OCI-LY1 (cell line): ENCODE measurements at regions not wholly inside any gene's neighbourhood (a gene's known extent, or its start where the extent isn't known, plus 50 kb on each side); places are given as distances from the start of the nearest gene placed in this dataset.

Experiments used
- H2AFZ ChIP-seq: fragments of 200-600 bp; sonication (generic), shearing (Covaris generic); 2 replicates; pipeline ENCODE4 v1.6.0; 2014; ENCODE audit warnings: antibody characterized with exemption, mild to moderate bottlenecking, low read length
- H3F3A ChIP-seq: fragments of 200-600 bp; sonication (generic), shearing (Covaris generic); 2 replicates; pipeline ENCODE4 v1.6.0; 2014; ENCODE audit warnings: mild to moderate bottlenecking, antibody characterized with exemption, low read length, moderate library complexity; ENCODE audit not compliant: insufficient read depth
- H3K27ac ChIP-seq: fragments of 200-600 bp; sonication (generic); 2 replicates; pipeline ENCODE4 v1.5.1; 2014; ENCODE audit warnings: low read length, mixed run types, mild to moderate bottlenecking, low read depth; ENCODE audit not compliant: poor library complexity, severe bottlenecking
- H3K27me3 ChIP-seq: fragments of 200-600 bp; sonication (generic); 2 replicates; pipeline ENCODE4 v1.6.0; 2014; ENCODE audit warnings: antibody characterized with exemption, mild to moderate bottlenecking, low read length, moderate library complexity; ENCODE audit not compliant: insufficient read depth
- H3K36me3 ChIP-seq: fragments of 200-600 bp; sonication (generic); 2 replicates; pipeline ENCODE4 v1.6.1; 2014; ENCODE audit warnings: mild to moderate bottlenecking, antibody characterized with exemption, low read length, moderate library complexity, mixed read lengths; ENCODE audit not compliant: insufficient read depth
- H3K4me1 ChIP-seq: fragments of 200-600 bp; sonication (generic); 2 replicates; pipeline ENCODE4 v1.5.1; 2014; ENCODE audit warnings: mild to moderate bottlenecking, low read length, moderate library complexity; ENCODE audit not compliant: insufficient read depth, severe bottlenecking
- H3K4me2 ChIP-seq: fragments of 200-600 bp; sonication (generic), shearing (Covaris generic); 2 replicates; pipeline ENCODE4 v1.6.1; 2014; ENCODE audit warnings: low read length
- H3K4me3 ChIP-seq: fragments of 200-600 bp; sonication (generic); 2 replicates; pipeline ENCODE4 v1.5.1; 2014; ENCODE audit warnings: low read length, low read depth, mild to moderate bottlenecking, mixed read lengths; ENCODE audit not compliant: poor library complexity, severe bottlenecking
- H3K79me2 ChIP-seq: fragments of 200-600 bp; shearing (Covaris generic); 2 replicates; pipeline ENCODE4 v1.6.1; 2016; ENCODE audit warnings: mixed run types, low read length, mixed read lengths; ENCODE audit not compliant: insufficient read depth
- H3K9ac ChIP-seq: fragments of 200-600 bp; sonication (generic), shearing (Covaris generic); 2 replicates; pipeline ENCODE4 v1.6.1; 2014; ENCODE audit warnings: mild to moderate bottlenecking, low read length, mixed read lengths
- H3K9me2 ChIP-seq: fragments of 200-600 bp; sonication (generic), shearing (Covaris generic); 2 replicates; pipeline ENCODE4 v1.6.1; 2014; ENCODE audit warnings: low read depth, mild to moderate bottlenecking, low read length, mixed read lengths
- H3K9me3 ChIP-seq: fragments of 200-600 bp; shearing (Covaris generic); 2 replicates; pipeline ENCODE4 v1.6.1; 2014; ENCODE audit warnings: low read length, mixed read lengths
- H4K20me1 ChIP-seq: fragments of 200-600 bp; sonication (generic), shearing (Covaris generic); 2 replicates; pipeline ENCODE4 v1.6.0; 2016; ENCODE audit warnings: mild to moderate bottlenecking, low read length; ENCODE audit not compliant: insufficient read depth
- CTCF ChIP-seq: fragments of 200-600 bp; sonication (generic), shearing (Covaris generic); IDR thresholded peaks from 2 replicates; pipeline ENCODE4 v1.5.1; 2017; ENCODE audit warnings: mild to moderate bottlenecking, antibody characterized with exemption, low read length, moderate library complexity, mixed read lengths
- EZH2 ChIP-seq: fragments of 200-600 bp; sonication (generic), shearing (Covaris generic); IDR thresholded peaks from 2 replicates; pipeline ENCODE4 v1.8.0; 2017; ENCODE audit warnings: borderline replicate concordance, mixed run types, mild to moderate bottlenecking, antibody characterized with exemption, low read length, moderate library complexity, mixed read lengths

DNA sequence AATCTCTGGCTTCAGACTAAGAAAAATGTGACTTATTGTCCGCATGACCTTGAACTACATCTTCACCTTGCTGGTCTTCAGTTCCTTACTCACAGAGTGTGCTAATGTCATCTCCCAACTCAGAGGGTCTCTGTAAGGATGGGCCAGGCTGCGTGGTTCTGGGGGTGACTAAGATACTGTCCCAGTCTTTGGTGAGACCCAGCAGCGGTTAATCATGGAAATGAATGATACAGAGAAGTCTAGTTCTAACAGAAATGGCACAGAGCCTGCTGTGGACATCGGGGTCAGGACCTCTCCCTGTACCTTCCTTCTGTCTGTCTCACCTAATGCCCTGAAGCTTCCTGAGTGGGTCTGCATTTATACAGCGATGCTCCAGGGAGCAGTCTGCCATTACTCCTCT lies 662.7 kb upstream of the HS6ST1 start:
- H3K27ac ChIP-seq, result no peak overlapping the region
- no peak for TF ChIP-seq EZH2
- no peak for TF ChIP-seq CTCF
- no peaks in the 10 kb centered on the region for H3K9me3 ChIP-seq
- no peaks in the 10 kb centered on the region for H3K4me1 ChIP-seq
- no peak overlapping the region for H3K9ac ChIP-seq
- no peaks in the 10 kb centered on the region for H3K27me3 ChIP-seq
- H3F3A ChIP-seq, result no peaks in the 10 kb centered on the region
- no peaks in the 10 kb centered on the region for H4K20me1 ChIP-seq
- H3K9me2 ChIP-seq, result no peaks in the 10 kb centered on the region
- H2AFZ ChIP-seq, result no peak overlapping the region
- no peaks in the 10 kb centered on the region for H3K36me3 ChIP-seq
- H3K4me2 ChIP-seq, result no peak overlapping the region
- no peaks in the 10 kb centered on the region for H3K79me2 ChIP-seq
- H3K4me3 ChIP-seq, result no peak overlapping the region

DNA sequence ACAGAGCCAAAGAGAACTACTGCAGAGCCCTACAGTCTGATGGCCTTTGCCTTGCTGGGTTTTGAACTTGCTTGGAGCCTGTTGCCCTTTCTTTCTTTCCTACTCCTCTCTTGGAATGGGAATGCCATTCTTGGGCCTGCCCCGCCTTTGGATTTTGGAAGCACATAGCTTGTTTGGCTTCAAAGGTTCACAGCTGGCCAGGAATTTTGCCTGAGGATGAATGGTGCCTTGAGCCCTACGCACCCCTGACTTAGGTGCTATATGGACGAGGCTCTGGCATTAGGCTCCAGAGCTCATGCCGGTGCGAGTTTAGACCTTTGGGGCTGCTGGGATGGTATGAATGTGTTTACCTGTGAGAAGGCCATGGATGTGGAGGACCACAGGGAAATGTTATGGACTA lies 663.3 kb upstream of the HS6ST1 start:
- Histone ChIP-seq H3F3A (no peaks in the 10 kb centered on the region), H3K9ac (no peak overlapping the region), H3K9me2 (no peaks in the 10 kb centered on the region), H3K27ac (no peak overlapping the region), H3K4me3 (no peak overlapping the region), H3K27me3 (no peaks in the 10 kb centered on the region), H3K4me2 (no peak overlapping the region), H4K20me1 (no peaks in the 10 kb centered on the region), H3K9me3 (no peaks in the 10 kb centered on the region), H2AFZ (no peak overlapping the region), H3K79me2 (no peaks in the 10 kb centered on the region), H3K36me3 (no peaks in the 10 kb centered on the region), H3K4me1 (no peaks in the 10 kb centered on the region)
- TF ChIP-seq EZH2 (no peak), CTCF (no peak)

DNA sequence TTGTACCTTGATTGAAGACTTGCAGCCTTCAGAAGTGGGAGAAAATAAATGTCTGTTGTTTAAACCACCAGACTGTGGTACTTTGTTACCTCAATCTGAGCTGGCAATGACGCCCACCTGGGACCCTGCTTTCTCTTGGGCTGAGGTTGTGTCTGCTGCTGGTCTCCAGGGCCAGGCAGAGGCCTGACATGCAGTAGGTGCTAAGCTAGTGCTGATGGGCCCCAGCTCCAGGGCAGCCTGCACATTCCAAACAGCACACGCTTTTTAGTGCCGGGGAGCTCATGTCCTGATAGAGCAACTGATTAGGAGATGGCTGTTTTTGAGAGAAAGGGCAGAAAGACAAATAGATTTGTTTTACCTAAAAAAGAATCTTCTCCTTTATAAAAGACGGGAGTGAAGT lies 664.0 kb upstream of the HS6ST1 start:
- TF ChIP-seq CTCF (no peak), EZH2 (no peak)
- H2AFZ ChIP-seq, result no peak overlapping the region
- no peaks in the 10 kb centered on the region for H3K36me3 ChIP-seq
- H3K9ac ChIP-seq, result no peak overlapping the region
- H3K27ac ChIP-seq, result no peak overlapping the region
- no peaks in the 10 kb centered on the region for H4K20me1 ChIP-seq
- no peaks in the 10 kb centered on the region for H3K4me1 ChIP-seq
- H3K9me2 ChIP-seq, result no peaks in the 10 kb centered on the region
- H3K9me3 ChIP-seq, result no peaks in the 10 kb centered on the region
- H3F3A ChIP-seq, result no peaks in the 10 kb centered on the region
- H3K27me3 ChIP-seq, result no peaks in the 10 kb centered on the region
- H3K4me2 ChIP-seq, result no peak overlapping the region
- no peak overlapping the region for H3K4me3 ChIP-seq
- no peaks in the 10 kb centered on the region for H3K79me2 ChIP-seq
